Endodermal cell (in vitro differentiated cells): ENCODE measurements at regions not wholly inside any gene's neighbourhood (a gene's known extent, or its start where the extent isn't known, plus 50 kb on each side); places are given as distances from the start of the nearest gene placed in this dataset.

ENCODE experiments used
- DNase-seq: peaks from one replicate; pipeline ENCODE4 v3.0.0-alpha.2; 2017
- H3K27ac ChIP-seq: 2 replicates; pipeline ENCODE4 v1.5.1; 2013; ENCODE audit warnings: mild to moderate bottlenecking, low read depth, low read length, moderate library complexity
- H3K27me3 ChIP-seq: 2 replicates; pipeline ENCODE4 v1.6.1; 2013; ENCODE audit warnings: mild to moderate bottlenecking, low read length, moderate library complexity; ENCODE audit not compliant: insufficient read depth, control insufficient read depth, poor library complexity, severe bottlenecking
- H3K36me3 ChIP-seq: 2 replicates; pipeline ENCODE4 v1.7.0; 2013; ENCODE audit warnings: mild to moderate bottlenecking, low read length, moderate library complexity; ENCODE audit not compliant: control insufficient read depth, insufficient read depth
- H3K4me1 ChIP-seq: one replicate; pipeline ENCODE4 v1.7.0; 2013; ENCODE audit warnings: low read length; ENCODE audit not compliant: control insufficient read depth, insufficient read depth
- H3K4me3 ChIP-seq: 2 replicates; pipeline ENCODE4 v1.5.1; 2013; ENCODE audit warnings: mild to moderate bottlenecking, low read length, moderate library complexity
- H3K9ac ChIP-seq: 2 replicates; pipeline ENCODE4 v1.6.1; 2013; ENCODE audit warnings: mild to moderate bottlenecking, low read length, moderate library complexity; ENCODE audit not compliant: poor library complexity, severe bottlenecking; ENCODE audit errors: extremely low read depth
- H3K9me3 ChIP-seq: 2 replicates; pipeline ENCODE4 v1.6.1; 2013; ENCODE audit warnings: mild to moderate bottlenecking, low read length, moderate library complexity; ENCODE audit not compliant: control insufficient read depth
- H3K27ac Mint-ChIP-seq: 2 replicates; pipeline ENCODE4 v1.8.0; 2020; ENCODE audit warnings: mixed read lengths
- H3K27me3 Mint-ChIP-seq: 2 replicates; pipeline ENCODE4 v1.8.0; 2021; ENCODE audit warnings: mild to moderate bottlenecking, mixed read lengths; ENCODE audit not compliant: insufficient read depth
- H3K36me3 Mint-ChIP-seq: 2 replicates; pipeline ENCODE4 v1.8.0; 2020; ENCODE audit warnings: low read depth, mixed read lengths
- H3K4me1 Mint-ChIP-seq: 2 replicates; pipeline ENCODE4 v1.8.0; 2020; ENCODE audit warnings: mixed read lengths
- H3K4me3 Mint-ChIP-seq: 2 replicates; pipeline ENCODE4 v1.8.0; 2020; ENCODE audit warnings: mild to moderate bottlenecking, moderate library complexity, mixed read lengths
- H3K9me3 Mint-ChIP-seq: 2 replicates; pipeline ENCODE4 v1.8.0; 2020; ENCODE audit warnings: mild to moderate bottlenecking, mixed read lengths
- WGBS, 2 experiments: methylation state at CpG; one replicate each; pipeline versions ENCODE4 v1.1.5 to v1.1.7; 2013; ENCODE audit warnings: missing lambda C conversion rate in 2 of 2, mixed read lengths in 1 of 2; ENCODE audit not compliant: insufficient coverage in 1 of 2, insufficient read length in 1 of 2; 5-methylcytosine and 5-hydroxymethylcytosine counted together
- TF ChIP-seq, protein P1 (sequence below): fragments of 200-600 bp; sonication (generic); conservative IDR thresholded peaks from 2 replicates; pipeline ENCODE4 v1.5.0; 2021; ENCODE audit warnings: antibody characterized with exemption, mild to moderate bottlenecking

GRCh38 chr6:114450631-114451030 lies 107.8 kb upstream of the HS3ST5 start:
- H3K9me3 ChIP-seq: no peaks in the 10 kb centered on the region
- H3K4me1 Mint-ChIP-seq: peaks cover 12% of the 10 kb centered on the region
- no peak overlapping the region for H3K27ac ChIP-seq
- 96 to 100% methylated on average over 1 to 2 of the region's 2 CpGs for WGBS, 2 experiments
- H3K4me1 ChIP-seq: no peaks in the 10 kb centered on the region
- H3K4me3 ChIP-seq: no peak overlapping the region
- no peak for DNase-seq
- TF ChIP-seq, protein P1, sequence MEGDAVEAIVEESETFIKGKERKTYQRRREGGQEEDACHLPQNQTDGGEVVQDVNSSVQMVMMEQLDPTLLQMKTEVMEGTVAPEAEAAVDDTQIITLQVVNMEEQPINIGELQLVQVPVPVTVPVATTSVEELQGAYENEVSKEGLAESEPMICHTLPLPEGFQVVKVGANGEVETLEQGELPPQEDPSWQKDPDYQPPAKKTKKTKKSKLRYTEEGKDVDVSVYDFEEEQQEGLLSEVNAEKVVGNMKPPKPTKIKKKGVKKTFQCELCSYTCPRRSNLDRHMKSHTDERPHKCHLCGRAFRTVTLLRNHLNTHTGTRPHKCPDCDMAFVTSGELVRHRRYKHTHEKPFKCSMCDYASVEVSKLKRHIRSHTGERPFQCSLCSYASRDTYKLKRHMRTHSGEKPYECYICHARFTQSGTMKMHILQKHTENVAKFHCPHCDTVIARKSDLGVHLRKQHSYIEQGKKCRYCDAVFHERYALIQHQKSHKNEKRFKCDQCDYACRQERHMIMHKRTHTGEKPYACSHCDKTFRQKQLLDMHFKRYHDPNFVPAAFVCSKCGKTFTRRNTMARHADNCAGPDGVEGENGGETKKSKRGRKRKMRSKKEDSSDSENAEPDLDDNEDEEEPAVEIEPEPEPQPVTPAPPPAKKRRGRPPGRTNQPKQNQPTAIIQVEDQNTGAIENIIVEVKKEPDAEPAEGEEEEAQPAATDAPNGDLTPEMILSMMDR: no peak
- H3K27ac Mint-ChIP-seq: no peak overlapping the region
- H3K27me3 ChIP-seq: peaks cover 35% of the 10 kb centered on the region
- H3K27me3 Mint-ChIP-seq: no peaks in the 10 kb centered on the region
- H3K36me3 Mint-ChIP-seq: no peaks in the 10 kb centered on the region
- H3K4me3 Mint-ChIP-seq: no peak overlapping the region
- H3K36me3 ChIP-seq: no peaks in the 10 kb centered on the region
- H3K9ac ChIP-seq: no peak overlapping the region
- H3K9me3 Mint-ChIP-seq: no peaks in the 10 kb centered on the region

DNA sequence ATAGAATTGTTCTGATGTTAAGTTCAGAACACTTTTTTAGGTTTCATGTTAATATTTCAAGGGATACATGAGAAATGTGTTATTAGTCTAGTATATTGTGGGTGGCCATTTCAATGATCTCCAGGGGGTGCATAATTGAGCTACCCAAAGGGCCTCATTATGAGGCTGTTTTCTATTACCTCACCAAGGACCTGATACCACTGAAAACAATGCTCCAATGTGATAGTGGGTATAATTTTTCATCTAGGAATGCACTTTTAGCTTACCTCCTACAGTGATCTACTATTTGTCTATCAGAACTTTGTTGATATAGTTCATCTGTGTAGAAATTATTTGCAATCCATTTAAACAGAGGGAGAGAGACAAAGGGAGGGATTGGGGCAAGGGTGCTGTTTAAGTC lies 106.8 kb upstream of the HS3ST5 start:
- peaks cover 12% of the 10 kb centered on the region for H3K4me1 Mint-ChIP-seq
- no peak overlapping the region for H3K4me3 ChIP-seq
- no peak for DNase-seq
- H3K9me3 ChIP-seq: no peaks in the 10 kb centered on the region
- no peak overlapping the region for H3K9ac ChIP-seq
- H3K27me3 Mint-ChIP-seq: no peaks in the 10 kb centered on the region
- no peak overlapping the region for H3K27ac ChIP-seq
- H3K36me3 Mint-ChIP-seq: no peaks in the 10 kb centered on the region
- H3K36me3 ChIP-seq: no peaks in the 10 kb centered on the region
- H3K9me3 Mint-ChIP-seq: no peaks in the 10 kb centered on the region
- H3K27me3 ChIP-seq: peaks cover 41% of the 10 kb centered on the region
- no peaks in the 10 kb centered on the region for H3K4me1 ChIP-seq
- no peak overlapping the region for H3K27ac Mint-ChIP-seq
- H3K4me3 Mint-ChIP-seq: no peak overlapping the region
- TF ChIP-seq, protein P1: no peak

DNA sequence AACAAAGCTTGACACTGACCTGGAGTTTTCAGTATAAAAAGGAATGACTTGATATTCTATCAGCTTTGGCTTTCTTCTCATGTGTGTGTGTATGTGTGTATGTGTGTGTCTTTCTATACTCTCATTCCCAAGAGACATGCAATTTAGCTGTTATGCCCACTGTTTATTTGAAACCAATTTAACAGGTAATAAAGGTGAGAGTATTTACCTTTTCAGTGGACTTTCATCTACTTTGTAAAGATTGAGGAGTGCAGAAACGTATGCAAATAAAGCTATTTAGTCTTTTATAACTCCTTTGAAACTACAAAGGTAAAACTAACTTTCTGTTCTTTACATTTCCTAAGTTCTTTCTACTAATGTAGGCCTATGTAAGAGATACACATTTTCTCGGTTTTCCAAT lies 103.5 kb upstream of the HS3ST5 start:
- TF ChIP-seq, protein P1: no peak
- H3K27ac Mint-ChIP-seq: no peak overlapping the region
- no peaks in the 10 kb centered on the region for H3K27me3 Mint-ChIP-seq
- peaks cover 12% of the 10 kb centered on the region for H3K4me1 Mint-ChIP-seq
- DNase-seq: no peak
- 100% methylated on average over 1 to 2 of the region's 2 CpGs for WGBS, 2 experiments
- no peaks in the 10 kb centered on the region for H3K4me1 ChIP-seq
- H3K4me3 ChIP-seq: no peak overlapping the region
- no peak overlapping the region for H3K9ac ChIP-seq
- no peaks in the 10 kb centered on the region for H3K36me3 ChIP-seq
- H3K27ac ChIP-seq: no peak overlapping the region
- H3K4me3 Mint-ChIP-seq: no peak overlapping the region
- no peaks in the 10 kb centered on the region for H3K36me3 Mint-ChIP-seq
- no peaks in the 10 kb centered on the region for H3K9me3 ChIP-seq
- H3K9me3 Mint-ChIP-seq: no peaks in the 10 kb centered on the region
- H3K27me3 ChIP-seq: peaks cover 22% of the 10 kb centered on the region
